Endothelial cell of umbilical vein (primary cell): ENCODE measurements at regions not wholly inside any gene's neighbourhood (a gene's known extent, or its start where the extent isn't known, plus 50 kb on each side); places are given as distances from the start of the nearest gene placed in this dataset.

Experiments
- BruUV-seq: library from RNA; stranded (reverse); fragments of 400-500 nt; replicated peaks from 2 replicates; lab custom pipeline; 2021; lab: Mats Ljungman, UMichigan
- CTCF ChIA-PET: fragments of 300-600, 350-600 bp; sonication (Branson Sonifier 250); formaldehyde crosslinking; loops from one replicate; lab custom pipeline; 2021; ENCODE audit warnings: antibody characterized with exemption, inconsistent platforms; lab: Charles Lee
- POLR2A ChIA-PET: fragments of 300-600, 350-600 bp; sonication (Branson Sonifier 250); formaldehyde crosslinking; loops from one replicate; lab custom pipeline; 2021; ENCODE audit warnings: antibody characterized with exemption, inconsistent platforms; lab: Charles Lee
- DNase-seq: peaks from one replicate; pipeline ENCODE4 v3.0.0-alpha.2; 2011; ENCODE audit warnings: low read depth, low spot score
- FAIRE-seq: peaks from 2 replicates; lab custom pipeline; 2011; peaks lifted over from hg19 to GRCh38; lab: Jason Lieb, UNC
- H2AFZ ChIP-seq: 2 replicates; pipeline ENCODE4 v1.6.0; 2012; ENCODE audit warnings: low read depth, low read length, control low read depth, inconsistent platforms
- H3K27ac ChIP-seq: 2 replicates; pipeline ENCODE4 v1.5.1; 2011; ENCODE audit warnings: low read depth, mild to moderate bottlenecking, control low read depth, low read length, moderate library complexity; ENCODE audit not compliant: insufficient read depth
- H3K27me3 ChIP-seq, 2 experiments: 2 replicates each; pipeline versions ENCODE4 v1.6.0 to v1.6.1; 2011; ENCODE audit warnings: low read length in 2 of 2, mixed read lengths in 1 of 2; ENCODE audit not compliant: control insufficient read depth in 2 of 2, insufficient read depth in 2 of 2
- H3K36me3 ChIP-seq, 2 experiments: 2 replicates in 1 of 2; 3 replicates in 1 of 2; pipeline ENCODE4 v1.5.1; 2011; ENCODE audit warnings: low read length in 2 of 2, mild to moderate bottlenecking in 1 of 2, moderate library complexity in 1 of 2; ENCODE audit not compliant: control insufficient read depth in 2 of 2, insufficient read depth in 2 of 2; ENCODE audit errors: extremely low read depth in 1 of 2
- H3K4me1 ChIP-seq: 3 replicates; pipeline ENCODE4 v1.5.1; 2011; ENCODE audit warnings: mild to moderate bottlenecking, low read length; ENCODE audit not compliant: control insufficient read depth, insufficient read depth; ENCODE audit errors: extremely low read depth
- H3K4me2 ChIP-seq: 2 replicates; pipeline ENCODE4 v1.6.1; 2011; ENCODE audit warnings: low read length, control low read depth, mixed read lengths; ENCODE audit not compliant: insufficient read depth
- H3K4me3 ChIP-seq, 3 experiments: fragments of 200-600 bp in 1 of 3; sonication (generic), shearing (Covaris generic) in 1 of 3; replicated peaks in 1 of 3; 2 replicates each; pipeline ENCODE4 v1.5.1; 2011 to 2016; ENCODE audit warnings: control low read depth in 3 of 3, low read length in 3 of 3, mild to moderate bottlenecking in 2 of 3, inconsistent platforms in 1 of 3, low read depth in 1 of 3, moderate library complexity in 1 of 3; ENCODE audit not compliant: insufficient read depth in 1 of 3
- H3K79me2 ChIP-seq: 2 replicates; pipeline ENCODE4 v1.6.0; 2012; ENCODE audit warnings: low read length, inconsistent platforms; ENCODE audit not compliant: control insufficient read depth, insufficient read depth
- H3K9ac ChIP-seq: replicated peaks from 2 replicates; pipeline ENCODE3; 2011; ENCODE audit warnings: low read length, control low read depth; ENCODE audit not compliant: insufficient read depth; ENCODE audit errors: extremely low read depth
- H3K9me1 ChIP-seq: replicated peaks from 3 replicates; pipeline ENCODE4 v1.6.0; 2011; ENCODE audit warnings: mild to moderate bottlenecking, low read length; ENCODE audit not compliant: control insufficient read depth, insufficient read depth; ENCODE audit errors: extremely low read depth
- H3K9me3 ChIP-seq: replicated peaks from 2 replicates; pipeline ENCODE4 v1.5.1; 2012; ENCODE audit warnings: low read length, inconsistent platforms; ENCODE audit not compliant: control insufficient read depth, insufficient read depth
- H4K20me1 ChIP-seq: replicated peaks from 2 replicates; pipeline ENCODE3; 2011; ENCODE audit warnings: mild to moderate bottlenecking, low read length; ENCODE audit not compliant: control insufficient read depth, insufficient read depth; ENCODE audit errors: extremely low read depth
- EZH2 ChIP-seq: IDR thresholded peaks from 2 replicates; pipeline ENCODE4 v1.6.1; 2012; ENCODE audit warnings: borderline replicate concordance, low read depth, mild to moderate bottlenecking, moderate library complexity, low read length, inconsistent platforms; ENCODE audit not compliant: severe bottlenecking
- FOS ChIP-seq: IDR thresholded peaks from 2 replicates; pipeline ENCODE4 v1.6.1; 2011; ENCODE audit warnings: mild to moderate bottlenecking, low read length, moderate library complexity, borderline replicate concordance; ENCODE audit not compliant: insufficient read depth
- GATA2 ChIP-seq: IDR thresholded peaks from 2 replicates; pipeline ENCODE4 v1.7.0; 2011; ENCODE audit warnings: low read depth, mild to moderate bottlenecking, moderate library complexity, mixed read lengths, low read length; ENCODE audit not compliant: insufficient read length, insufficient read depth
- JUN ChIP-seq: IDR thresholded peaks from 2 replicates; pipeline ENCODE4 v1.6.1; 2011; ENCODE audit warnings: borderline replicate concordance, low read depth; ENCODE audit not compliant: insufficient read length, insufficient read depth
- MYC ChIP-seq: IDR thresholded peaks from one replicate; pipeline ENCODE4 v1.6.1; 2011; ENCODE audit warnings: mild to moderate bottlenecking, low read depth, low read length
- POLR2A ChIP-seq: IDR thresholded peaks from 2 replicates; pipeline ENCODE4 v1.6.1; 2012; ENCODE audit warnings: low read depth, mild to moderate bottlenecking, control low read depth, low read length
- POLR2AphosphoS5 ChIP-seq: IDR thresholded peaks from 2 replicates; pipeline ENCODE4 v1.6.1; 2012; ENCODE audit warnings: low read depth, mild to moderate bottlenecking, control low read depth, low read length, moderate library complexity; ENCODE audit not compliant: insufficient read depth
- dilution Hi-C: fragments of 300-500 bp; cut with MboI; formaldehyde crosslinking; loops from one replicate; pipeline ENCODE4 v1.15.0; 2019; ENCODE audit warnings: low sequenced_read_pairs; ENCODE audit not compliant: extremely low pct_ligation_motif_present
- intact Hi-C: fragments of 100-400 bp; cut with micrococcal nuclease; formaldehyde crosslinking; loops from one replicate; pipeline ENCODE4 v1.10.0; 2022
- TF ChIP-seq, protein P1 (sequence below): IDR thresholded peaks from 2 replicates; pipeline ENCODE4 v1.6.1; 2011; ENCODE audit not compliant: insufficient read depth, insufficient read length
- TF ChIP-seq, protein P2 (sequence below), 2 donors: IDR thresholded peaks; 1 replicate in 1 of 2; 2 replicates in 1 of 2; pipeline ENCODE4 v1.5.1; 2011; ENCODE audit warnings: low read length in 2 of 2, mild to moderate bottlenecking in 2 of 2, moderate library complexity in 2 of 2, control low read depth in 1 of 2, inconsistent platforms in 1 of 2, low read depth in 1 of 2; ENCODE audit not compliant: insufficient read depth in 1 of 2; ENCODE audit errors: extremely low read depth in 1 of 2

- dilution Hi-C loops = no loop called here
- Histone ChIP-seq H3K79me2 (no peaks in the 10 kb centered on the region), H4K20me1 (no peaks in the 10 kb centered on the region), H2AFZ (no peak overlapping the region), H3K36me3 (no peaks in the 10 kb centered on the region), H3K4me2 (no peak overlapping the region), H3K27me3 (no peaks in the 10 kb centered on the region), H3K27ac (no peak overlapping the region), H3K4me3 (no peak overlapping the region), H3K4me1 (no peaks in the 10 kb centered on the region), H3K9me3 (no peaks in the 10 kb centered on the region), H3K9me1 (no peaks in the 10 kb centered on the region), H3K9ac (no peak overlapping the region)
- no TSS peak for BruUV-seq
- FAIRE-seq (no peak), DNase-seq (no peak)
- ChIA-PET CTCF (no interaction called here), POLR2A (no interaction called here)
- intact Hi-C loops = no loop called here
- no peak for TF ChIP-seq GATA2
- TF ChIP-seq POLR2A = no peak
- TF ChIP-seq, protein P1, sequence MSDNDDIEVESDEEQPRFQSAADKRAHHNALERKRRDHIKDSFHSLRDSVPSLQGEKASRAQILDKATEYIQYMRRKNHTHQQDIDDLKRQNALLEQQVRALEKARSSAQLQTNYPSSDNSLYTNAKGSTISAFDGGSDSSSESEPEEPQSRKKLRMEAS = no peak
- TF ChIP-seq FOS = no peak
- no peak for TF ChIP-seq JUN
- TF ChIP-seq POLR2AphosphoS5 = no peak
- no peak for TF ChIP-seq EZH2
- TF ChIP-seq MYC = no peak
- TF ChIP-seq, protein P2, sequence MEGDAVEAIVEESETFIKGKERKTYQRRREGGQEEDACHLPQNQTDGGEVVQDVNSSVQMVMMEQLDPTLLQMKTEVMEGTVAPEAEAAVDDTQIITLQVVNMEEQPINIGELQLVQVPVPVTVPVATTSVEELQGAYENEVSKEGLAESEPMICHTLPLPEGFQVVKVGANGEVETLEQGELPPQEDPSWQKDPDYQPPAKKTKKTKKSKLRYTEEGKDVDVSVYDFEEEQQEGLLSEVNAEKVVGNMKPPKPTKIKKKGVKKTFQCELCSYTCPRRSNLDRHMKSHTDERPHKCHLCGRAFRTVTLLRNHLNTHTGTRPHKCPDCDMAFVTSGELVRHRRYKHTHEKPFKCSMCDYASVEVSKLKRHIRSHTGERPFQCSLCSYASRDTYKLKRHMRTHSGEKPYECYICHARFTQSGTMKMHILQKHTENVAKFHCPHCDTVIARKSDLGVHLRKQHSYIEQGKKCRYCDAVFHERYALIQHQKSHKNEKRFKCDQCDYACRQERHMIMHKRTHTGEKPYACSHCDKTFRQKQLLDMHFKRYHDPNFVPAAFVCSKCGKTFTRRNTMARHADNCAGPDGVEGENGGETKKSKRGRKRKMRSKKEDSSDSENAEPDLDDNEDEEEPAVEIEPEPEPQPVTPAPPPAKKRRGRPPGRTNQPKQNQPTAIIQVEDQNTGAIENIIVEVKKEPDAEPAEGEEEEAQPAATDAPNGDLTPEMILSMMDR (IDR thresholded peaks at IDR 0.05; ENCODE audit: extremely low read depth in 1 of 2, insufficient read depth in 1 of 2, low read depth in 1 of 2, low read length in 2 of 2) = no peak
Measured at GRCh38 chr19:31171936-31172335, 177.3 kb downstream of the TSHZ3 start.
